Bronchial epithelial cell (primary cell): ENCODE measurements at regions not wholly inside any gene's neighbourhood (a gene's known extent, or its start where the extent isn't known, plus 50 kb on each side); places are given as distances from the start of the nearest gene placed in this dataset.

ENCODE experiments used
- DNase-seq: peaks from one replicate; pipeline ENCODE4 v3.0.0-alpha.2; 2010; ENCODE audit warnings: low read depth
- FAIRE-seq: peaks from 2 replicates; lab custom pipeline; 2011; peaks lifted over from hg19 to GRCh38; lab: Jason Lieb, UNC
- H3K27me3 ChIP-seq: 2 replicates; pipeline ENCODE4 v1.5.1; 2011; ENCODE audit warnings: low read length; ENCODE audit not compliant: control insufficient read depth, insufficient read depth
- H3K36me3 ChIP-seq: 2 replicates; pipeline ENCODE4 v1.5.1; 2011; ENCODE audit warnings: low read length; ENCODE audit not compliant: control insufficient read depth, insufficient read depth
- H3K4me3 ChIP-seq: 2 replicates; pipeline ENCODE4 v1.5.1; 2011; ENCODE audit warnings: mild to moderate bottlenecking, low read depth, low read length, control low read depth
- CTCF ChIP-seq: IDR thresholded peaks from 2 replicates; pipeline ENCODE4 v1.5.1; 2011; ENCODE audit warnings: mild to moderate bottlenecking, moderate library complexity, low read length, control low read depth, inconsistent platforms; ENCODE audit not compliant: insufficient read depth, severe bottlenecking

- TF ChIP-seq CTCF: no peak
- Histone ChIP-seq H3K27me3 (no peaks in the 10 kb centered on the region), H3K4me3 (no peak overlapping the region), H3K36me3 (no peaks in the 10 kb centered on the region)
- DNase-seq: no peak
- FAIRE-seq: no peak
Observed at GRCh38 chr1:80917826-80918225, 882.9 kb upstream of the ADGRL2 start.

DNA sequence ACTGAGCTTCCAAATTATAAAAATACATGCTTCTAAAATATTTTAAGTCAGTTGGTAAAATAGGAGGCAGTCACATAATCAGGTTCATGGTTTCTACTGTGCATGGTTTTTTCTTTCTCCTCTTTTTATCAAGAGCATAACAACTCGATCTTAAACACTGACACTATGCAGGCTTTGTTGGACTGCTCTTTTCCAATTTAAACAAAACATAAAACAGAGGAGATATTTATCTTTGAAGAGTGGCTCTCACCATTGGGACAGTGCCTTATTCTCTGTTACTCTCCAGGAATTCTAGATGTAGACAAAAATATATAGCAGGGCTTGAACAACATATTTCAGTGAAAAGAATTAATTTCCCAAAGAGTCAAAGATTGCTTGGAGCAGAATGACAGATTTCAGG lies 883.5 kb upstream of the ADGRL2 start:
- no peak for DNase-seq
- H3K4me3 ChIP-seq: no peak overlapping the region
- no peaks in the 10 kb centered on the region for H3K27me3 ChIP-seq
- TF ChIP-seq CTCF: no peak
- no peaks in the 10 kb centered on the region for H3K36me3 ChIP-seq
- FAIRE-seq: no peak

DNA sequence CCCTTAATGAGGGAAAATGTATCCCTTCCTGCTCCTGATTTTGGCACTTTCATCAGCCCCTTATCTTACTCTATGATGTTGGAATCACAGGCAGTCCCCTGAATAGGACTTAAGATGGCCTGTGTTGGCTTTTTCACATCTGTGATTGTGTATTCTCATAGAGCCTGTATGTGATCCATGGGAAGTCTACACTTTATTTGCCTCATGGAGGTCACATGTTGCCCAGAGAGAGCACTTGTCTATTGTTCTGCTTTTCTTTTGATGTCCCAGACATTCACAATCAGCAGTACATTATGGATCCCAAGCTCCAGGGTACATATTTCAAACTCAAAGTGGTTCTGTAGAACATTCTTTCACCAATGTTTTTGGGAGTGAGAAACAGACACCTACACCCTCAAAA lies 885.2 kb upstream of the ADGRL2 start:
- no peaks in the 10 kb centered on the region for H3K27me3 ChIP-seq
- FAIRE-seq (no peak), DNase-seq (no peak)
- TF ChIP-seq CTCF: no peak
- H3K36me3 ChIP-seq: no peaks in the 10 kb centered on the region
- H3K4me3 ChIP-seq: no peak overlapping the region

GRCh38 chr1:80910426-80910825 lies 890.3 kb upstream of the ADGRL2 start:
- no peaks in the 10 kb centered on the region for H3K27me3 ChIP-seq
- no peaks in the 10 kb centered on the region for H3K36me3 ChIP-seq
- FAIRE-seq: no peak
- no peak for DNase-seq
- no peak overlapping the region for H3K4me3 ChIP-seq
- TF ChIP-seq CTCF: no peak

DNA sequence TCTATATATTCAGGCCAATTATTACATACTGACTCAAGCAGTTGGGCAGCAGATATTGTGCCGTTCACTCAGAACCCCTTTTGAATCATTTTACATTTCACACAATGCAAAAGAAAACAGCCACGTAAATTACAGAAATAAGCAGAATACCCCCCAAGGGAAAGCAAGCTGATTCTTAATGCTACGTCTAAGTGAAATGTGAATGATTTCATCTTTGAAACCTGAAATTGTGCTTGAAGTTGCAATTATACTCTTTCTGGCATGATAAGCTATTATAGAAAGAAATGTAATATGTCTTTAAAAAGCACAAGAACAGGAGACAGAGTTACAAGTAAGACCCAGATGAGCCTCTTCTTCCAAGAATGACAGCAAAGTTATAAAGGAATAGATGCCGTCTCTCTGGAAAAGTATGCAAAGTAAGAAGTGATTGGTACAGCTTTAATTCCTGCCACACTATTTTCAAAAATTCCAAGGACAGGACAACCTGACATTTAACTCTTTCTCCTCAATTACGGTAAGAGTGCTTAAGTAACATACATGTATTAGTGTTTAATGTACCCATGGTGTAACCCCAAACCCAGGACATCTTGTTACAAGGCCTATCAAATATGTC lies 891.5 kb upstream of the ADGRL2 start:
- no peak for DNase-seq
- TF ChIP-seq CTCF: no peak
- Histone ChIP-seq H3K27me3 (no peaks in the 10 kb centered on the region), H3K4me3 (no peak overlapping the region), H3K36me3 (no peaks in the 10 kb centered on the region)
- no peak for FAIRE-seq

DNA sequence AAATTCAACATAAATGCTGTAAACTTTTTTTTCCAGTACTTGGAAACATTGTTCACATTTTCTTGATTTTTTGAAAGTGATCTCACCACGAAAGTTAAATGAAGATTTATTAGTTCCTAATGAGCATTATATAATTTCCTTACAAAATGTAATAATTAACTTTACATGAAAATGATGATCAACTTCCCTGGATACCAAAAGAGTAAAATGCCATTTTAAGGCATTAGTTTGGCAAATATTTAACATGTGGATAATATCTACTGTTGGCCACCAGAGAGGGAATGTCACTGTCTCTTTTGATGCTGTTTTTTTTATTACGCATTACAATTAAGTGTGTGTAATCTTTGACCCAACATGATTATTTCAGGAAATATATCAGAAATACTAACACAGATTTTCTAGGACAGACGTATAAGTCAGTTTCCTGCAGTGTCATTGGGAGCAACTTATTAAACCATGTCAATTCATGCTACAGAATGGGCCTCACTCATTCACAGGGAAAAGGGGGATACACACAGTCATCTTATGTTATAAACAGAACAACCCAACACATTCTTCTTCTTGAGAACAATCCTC lies 903.9 kb upstream of the ADGRL2 start:
- Histone ChIP-seq H3K4me3 (no peak overlapping the region), H3K36me3 (no peaks in the 10 kb centered on the region), H3K27me3 (no peaks in the 10 kb centered on the region)
- no peak for FAIRE-seq
- DNase-seq: no peak
- no peak for TF ChIP-seq CTCF
